Endothelial cell of umbilical vein (primary cell): ENCODE measurements at regions not wholly inside any gene's neighbourhood (a gene's known extent, or its start where the extent isn't known, plus 50 kb on each side); places are given as distances from the start of the nearest gene placed in this dataset.

Experiments
- BruUV-seq: library from RNA; stranded (reverse); fragments of 400-500 nt; replicated peaks from 2 replicates; lab custom pipeline; 2021; lab: Mats Ljungman, UMichigan
- CTCF ChIA-PET: fragments of 300-600, 350-600 bp; sonication (Branson Sonifier 250); formaldehyde crosslinking; loops from one replicate; lab custom pipeline; 2021; ENCODE audit warnings: antibody characterized with exemption, inconsistent platforms; lab: Charles Lee
- POLR2A ChIA-PET: fragments of 300-600, 350-600 bp; sonication (Branson Sonifier 250); formaldehyde crosslinking; loops from one replicate; lab custom pipeline; 2021; ENCODE audit warnings: antibody characterized with exemption, inconsistent platforms; lab: Charles Lee
- DNase-seq: peaks from one replicate; pipeline ENCODE4 v3.0.0-alpha.2; 2011; ENCODE audit warnings: low read depth, low spot score
- FAIRE-seq: peaks from 2 replicates; lab custom pipeline; 2011; peaks lifted over from hg19 to GRCh38; lab: Jason Lieb, UNC
- H2AFZ ChIP-seq: 2 replicates; pipeline ENCODE4 v1.6.0; 2012; ENCODE audit warnings: low read depth, low read length, control low read depth, inconsistent platforms
- H3K27ac ChIP-seq: 2 replicates; pipeline ENCODE4 v1.5.1; 2011; ENCODE audit warnings: low read depth, mild to moderate bottlenecking, control low read depth, low read length, moderate library complexity; ENCODE audit not compliant: insufficient read depth
- H3K27me3 ChIP-seq, 2 experiments: 2 replicates each; pipeline versions ENCODE4 v1.6.0 to v1.6.1; 2011; ENCODE audit warnings: low read length in 2 of 2, mixed read lengths in 1 of 2; ENCODE audit not compliant: control insufficient read depth in 2 of 2, insufficient read depth in 2 of 2
- H3K36me3 ChIP-seq, 2 experiments: 2 replicates in 1 of 2; 3 replicates in 1 of 2; pipeline ENCODE4 v1.5.1; 2011; ENCODE audit warnings: low read length in 2 of 2, mild to moderate bottlenecking in 1 of 2, moderate library complexity in 1 of 2; ENCODE audit not compliant: control insufficient read depth in 2 of 2, insufficient read depth in 2 of 2; ENCODE audit errors: extremely low read depth in 1 of 2
- H3K4me1 ChIP-seq: 3 replicates; pipeline ENCODE4 v1.5.1; 2011; ENCODE audit warnings: mild to moderate bottlenecking, low read length; ENCODE audit not compliant: control insufficient read depth, insufficient read depth; ENCODE audit errors: extremely low read depth
- H3K4me2 ChIP-seq: 2 replicates; pipeline ENCODE4 v1.6.1; 2011; ENCODE audit warnings: low read length, control low read depth, mixed read lengths; ENCODE audit not compliant: insufficient read depth
- H3K4me3 ChIP-seq, 3 experiments: fragments of 200-600 bp in 1 of 3; sonication (generic), shearing (Covaris generic) in 1 of 3; replicated peaks in 1 of 3; 2 replicates each; pipeline ENCODE4 v1.5.1; 2011 to 2016; ENCODE audit warnings: control low read depth in 3 of 3, low read length in 3 of 3, mild to moderate bottlenecking in 2 of 3, inconsistent platforms in 1 of 3, low read depth in 1 of 3, moderate library complexity in 1 of 3; ENCODE audit not compliant: insufficient read depth in 1 of 3
- H3K79me2 ChIP-seq: 2 replicates; pipeline ENCODE4 v1.6.0; 2012; ENCODE audit warnings: low read length, inconsistent platforms; ENCODE audit not compliant: control insufficient read depth, insufficient read depth
- H3K9ac ChIP-seq: replicated peaks from 2 replicates; pipeline ENCODE3; 2011; ENCODE audit warnings: low read length, control low read depth; ENCODE audit not compliant: insufficient read depth; ENCODE audit errors: extremely low read depth
- H3K9me1 ChIP-seq: replicated peaks from 3 replicates; pipeline ENCODE4 v1.6.0; 2011; ENCODE audit warnings: mild to moderate bottlenecking, low read length; ENCODE audit not compliant: control insufficient read depth, insufficient read depth; ENCODE audit errors: extremely low read depth
- H3K9me3 ChIP-seq: replicated peaks from 2 replicates; pipeline ENCODE4 v1.5.1; 2012; ENCODE audit warnings: low read length, inconsistent platforms; ENCODE audit not compliant: control insufficient read depth, insufficient read depth
- H4K20me1 ChIP-seq: replicated peaks from 2 replicates; pipeline ENCODE3; 2011; ENCODE audit warnings: mild to moderate bottlenecking, low read length; ENCODE audit not compliant: control insufficient read depth, insufficient read depth; ENCODE audit errors: extremely low read depth
- CTCF ChIP-seq, 2 donors: IDR thresholded peaks; 1 replicate in 1 of 2; 2 replicates in 1 of 2; pipeline ENCODE4 v1.5.1; 2011; ENCODE audit warnings: low read length in 2 of 2, mild to moderate bottlenecking in 2 of 2, moderate library complexity in 2 of 2, control low read depth in 1 of 2, inconsistent platforms in 1 of 2, low read depth in 1 of 2; ENCODE audit not compliant: insufficient read depth in 1 of 2; ENCODE audit errors: extremely low read depth in 1 of 2
- EZH2 ChIP-seq: IDR thresholded peaks from 2 replicates; pipeline ENCODE4 v1.6.1; 2012; ENCODE audit warnings: borderline replicate concordance, low read depth, mild to moderate bottlenecking, moderate library complexity, low read length, inconsistent platforms; ENCODE audit not compliant: severe bottlenecking
- FOS ChIP-seq: IDR thresholded peaks from 2 replicates; pipeline ENCODE4 v1.6.1; 2011; ENCODE audit warnings: mild to moderate bottlenecking, low read length, moderate library complexity, borderline replicate concordance; ENCODE audit not compliant: insufficient read depth
- GATA2 ChIP-seq: IDR thresholded peaks from 2 replicates; pipeline ENCODE4 v1.7.0; 2011; ENCODE audit warnings: low read depth, mild to moderate bottlenecking, moderate library complexity, mixed read lengths, low read length; ENCODE audit not compliant: insufficient read length, insufficient read depth
- JUN ChIP-seq: IDR thresholded peaks from 2 replicates; pipeline ENCODE4 v1.6.1; 2011; ENCODE audit warnings: borderline replicate concordance, low read depth; ENCODE audit not compliant: insufficient read length, insufficient read depth
- MAX ChIP-seq: IDR thresholded peaks from 2 replicates; pipeline ENCODE4 v1.6.1; 2011; ENCODE audit not compliant: insufficient read depth, insufficient read length
- MYC ChIP-seq: IDR thresholded peaks from one replicate; pipeline ENCODE4 v1.6.1; 2011; ENCODE audit warnings: mild to moderate bottlenecking, low read depth, low read length
- POLR2A ChIP-seq: IDR thresholded peaks from 2 replicates; pipeline ENCODE4 v1.6.1; 2012; ENCODE audit warnings: low read depth, mild to moderate bottlenecking, control low read depth, low read length
- POLR2AphosphoS5 ChIP-seq: IDR thresholded peaks from 2 replicates; pipeline ENCODE4 v1.6.1; 2012; ENCODE audit warnings: low read depth, mild to moderate bottlenecking, control low read depth, low read length, moderate library complexity; ENCODE audit not compliant: insufficient read depth
- dilution Hi-C: fragments of 300-500 bp; cut with MboI; formaldehyde crosslinking; loops from one replicate; pipeline ENCODE4 v1.15.0; 2019; ENCODE audit warnings: low sequenced_read_pairs; ENCODE audit not compliant: extremely low pct_ligation_motif_present
- intact Hi-C: fragments of 100-400 bp; cut with micrococcal nuclease; formaldehyde crosslinking; loops from one replicate; pipeline ENCODE4 v1.10.0; 2022

GRCh38 chr1:177690996-177691395 is 278.9 kb downstream of the SEC16B start:
- DNase-seq (no peak), FAIRE-seq (no peak)
- Histone ChIP-seq H3K9me1 (no peaks in the 10 kb centered on the region), H4K20me1 (no peaks in the 10 kb centered on the region), H3K79me2 (no peaks in the 10 kb centered on the region), H3K4me1 (no peaks in the 10 kb centered on the region), H3K9me3 (no peaks in the 10 kb centered on the region), H3K4me2 (no peak overlapping the region), H3K27ac (no peak overlapping the region), H3K4me3 (no peak overlapping the region), H2AFZ (no peak overlapping the region), H3K36me3 (no peaks in the 10 kb centered on the region), H3K9ac (no peak overlapping the region), H3K27me3 (no peaks in the 10 kb centered on the region)
- intact Hi-C loops = no loop called here
- dilution Hi-C loops = no loop called here
- CTCF ChIA-PET = no interaction called here
- no TSS peak for BruUV-seq
- TF ChIP-seq CTCF (IDR thresholded peaks at IDR 0.05; ENCODE audit: extremely low read depth in 1 of 2, insufficient read depth in 1 of 2, low read depth in 1 of 2, low read length in 2 of 2) (no peak), MYC (no peak), POLR2A (no peak), JUN (no peak), EZH2 (no peak), POLR2AphosphoS5 (no peak), MAX (no peak), FOS (no peak), GATA2 (no peak)
- POLR2A ChIA-PET = no interaction called here
